ENCODE measurements at regions not wholly inside any gene's neighbourhood (a gene's known extent, or its start where the extent isn't known, plus 50 kb on each side); places are given as distances from the start of the nearest gene placed in this dataset.

DNA sequence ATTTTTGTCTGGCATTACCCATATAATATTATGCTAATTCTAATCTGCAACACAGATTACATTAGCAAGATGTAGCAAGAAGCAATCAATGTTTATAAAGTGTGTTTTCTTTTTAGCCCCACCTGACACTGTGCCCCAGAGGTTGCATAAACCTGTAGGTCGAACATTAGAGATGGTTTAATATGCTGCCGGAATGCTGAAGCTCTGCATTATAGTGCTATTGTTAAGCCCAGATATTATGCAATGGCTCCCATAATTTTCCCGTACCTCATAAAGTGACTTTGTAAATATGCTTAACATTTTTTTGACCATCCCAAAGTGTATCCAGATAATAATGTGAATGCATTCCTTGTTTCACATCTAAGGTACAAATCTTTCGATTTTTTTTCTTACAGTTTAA is 109.3 kb upstream of the MAP4K3 start:
- Histone ChIP-seq H3K27me3 (ENCODE audit: control insufficient read depth, insufficient read depth, low read length) (no peaks in the 10 kb centered on the region), H3K4me1 (ENCODE audit: control insufficient read depth, insufficient read depth, low read length) (no peaks in the 10 kb centered on the region), H3K9me3 (ENCODE audit: control insufficient read depth, insufficient read depth, low read depth, low read length) (peaks cover 3% of the 10 kb centered on the region; the same call in 1 of the 2 replicates), H3K36me3 (ENCODE audit: control insufficient read depth, insufficient read depth, low read length) (no peaks in the 10 kb centered on the region), H3K4me3 (ENCODE audit: low read depth in 2 of 2, low read length in 2 of 2) (no peak overlapping the region), H3K27ac (ENCODE audit: low read length) (no peak overlapping the region)
- in situ Hi-C loops (cut with HindIII; ENCODE audit: low pct_unique_long_range_greater_than_20kb, low sequenced_read_pairs) (no loop called here), intact Hi-C loops (cut with micrococcal nuclease; ENCODE audit: unreplicated experiment) (no loop called here)
- ATAC-seq, result no peak
- BruUV-seq (replicated peaks), result no TSS peak
- DNase-seq (ENCODE audit: low read depth, low spot score), result no peak
- TF ChIP-seq SIN3A (IDR thresholded peaks at IDR 0.05; ENCODE audit: borderline replicate concordance, insufficient read depth, low read depth, low read length) (no peak), POLR2AphosphoS5 (IDR thresholded peaks at IDR 0.05; ENCODE audit: low read depth, low read length) (no peak), TCF7L2 (IDR thresholded peaks at IDR 0.05; ENCODE audit: low read depth, low read length) (no peak)
- TF ChIP-seq, protein P1, sequence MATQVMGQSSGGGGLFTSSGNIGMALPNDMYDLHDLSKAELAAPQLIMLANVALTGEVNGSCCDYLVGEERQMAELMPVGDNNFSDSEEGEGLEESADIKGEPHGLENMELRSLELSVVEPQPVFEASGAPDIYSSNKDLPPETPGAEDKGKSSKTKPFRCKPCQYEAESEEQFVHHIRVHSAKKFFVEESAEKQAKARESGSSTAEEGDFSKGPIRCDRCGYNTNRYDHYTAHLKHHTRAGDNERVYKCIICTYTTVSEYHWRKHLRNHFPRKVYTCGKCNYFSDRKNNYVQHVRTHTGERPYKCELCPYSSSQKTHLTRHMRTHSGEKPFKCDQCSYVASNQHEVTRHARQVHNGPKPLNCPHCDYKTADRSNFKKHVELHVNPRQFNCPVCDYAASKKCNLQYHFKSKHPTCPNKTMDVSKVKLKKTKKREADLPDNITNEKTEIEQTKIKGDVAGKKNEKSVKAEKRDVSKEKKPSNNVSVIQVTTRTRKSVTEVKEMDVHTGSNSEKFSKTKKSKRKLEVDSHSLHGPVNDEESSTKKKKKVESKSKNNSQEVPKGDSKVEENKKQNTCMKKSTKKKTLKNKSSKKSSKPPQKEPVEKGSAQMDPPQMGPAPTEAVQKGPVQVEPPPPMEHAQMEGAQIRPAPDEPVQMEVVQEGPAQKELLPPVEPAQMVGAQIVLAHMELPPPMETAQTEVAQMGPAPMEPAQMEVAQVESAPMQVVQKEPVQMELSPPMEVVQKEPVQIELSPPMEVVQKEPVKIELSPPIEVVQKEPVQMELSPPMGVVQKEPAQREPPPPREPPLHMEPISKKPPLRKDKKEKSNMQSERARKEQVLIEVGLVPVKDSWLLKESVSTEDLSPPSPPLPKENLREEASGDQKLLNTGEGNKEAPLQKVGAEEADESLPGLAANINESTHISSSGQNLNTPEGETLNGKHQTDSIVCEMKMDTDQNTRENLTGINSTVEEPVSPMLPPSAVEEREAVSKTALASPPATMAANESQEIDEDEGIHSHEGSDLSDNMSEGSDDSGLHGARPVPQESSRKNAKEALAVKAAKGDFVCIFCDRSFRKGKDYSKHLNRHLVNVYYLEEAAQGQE (IDR thresholded peaks at IDR 0.05; ENCODE audit: insufficient read depth in 1 of 2, low read depth in 2 of 2, low read length in 1 of 2), result no peak
- TF ChIP-seq, protein P2, sequence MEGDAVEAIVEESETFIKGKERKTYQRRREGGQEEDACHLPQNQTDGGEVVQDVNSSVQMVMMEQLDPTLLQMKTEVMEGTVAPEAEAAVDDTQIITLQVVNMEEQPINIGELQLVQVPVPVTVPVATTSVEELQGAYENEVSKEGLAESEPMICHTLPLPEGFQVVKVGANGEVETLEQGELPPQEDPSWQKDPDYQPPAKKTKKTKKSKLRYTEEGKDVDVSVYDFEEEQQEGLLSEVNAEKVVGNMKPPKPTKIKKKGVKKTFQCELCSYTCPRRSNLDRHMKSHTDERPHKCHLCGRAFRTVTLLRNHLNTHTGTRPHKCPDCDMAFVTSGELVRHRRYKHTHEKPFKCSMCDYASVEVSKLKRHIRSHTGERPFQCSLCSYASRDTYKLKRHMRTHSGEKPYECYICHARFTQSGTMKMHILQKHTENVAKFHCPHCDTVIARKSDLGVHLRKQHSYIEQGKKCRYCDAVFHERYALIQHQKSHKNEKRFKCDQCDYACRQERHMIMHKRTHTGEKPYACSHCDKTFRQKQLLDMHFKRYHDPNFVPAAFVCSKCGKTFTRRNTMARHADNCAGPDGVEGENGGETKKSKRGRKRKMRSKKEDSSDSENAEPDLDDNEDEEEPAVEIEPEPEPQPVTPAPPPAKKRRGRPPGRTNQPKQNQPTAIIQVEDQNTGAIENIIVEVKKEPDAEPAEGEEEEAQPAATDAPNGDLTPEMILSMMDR (IDR thresholded peaks at IDR 0.05), result no peak
- CTCF ChIA-PET, result no interaction called here
- POLR2A ChIA-PET, result no interaction called here

DNA sequence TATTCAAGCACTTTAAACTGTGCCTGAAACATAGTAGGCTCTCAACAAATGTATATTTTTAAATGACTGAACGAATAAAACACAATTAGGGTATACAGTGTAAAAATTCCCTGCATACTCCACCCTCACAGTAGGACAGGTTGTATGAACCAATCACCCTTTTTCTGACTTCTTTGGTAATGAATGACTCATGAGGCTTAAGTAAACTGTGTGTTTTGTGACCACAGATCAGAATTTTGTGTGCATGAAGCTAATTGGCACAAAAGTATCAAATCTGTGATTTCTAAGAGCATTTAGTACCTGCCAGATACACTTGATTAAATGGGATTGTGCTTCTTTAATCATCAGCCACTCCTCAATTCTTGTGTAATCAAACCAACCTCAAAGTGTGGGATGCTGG is 109.9 kb upstream of the MAP4K3 start:
- Histone ChIP-seq H3K9me3 (ENCODE audit: control insufficient read depth, insufficient read depth, low read depth, low read length) (peaks cover 3% of the 10 kb centered on the region; the same call in 1 of the 2 replicates), H3K36me3 (ENCODE audit: control insufficient read depth, insufficient read depth, low read length) (no peaks in the 10 kb centered on the region), H3K4me3 (ENCODE audit: low read depth in 2 of 2, low read length in 2 of 2) (no peak overlapping the region), H3K27ac (ENCODE audit: low read length) (no peak overlapping the region), H3K4me1 (ENCODE audit: control insufficient read depth, insufficient read depth, low read length) (no peaks in the 10 kb centered on the region), H3K27me3 (ENCODE audit: control insufficient read depth, insufficient read depth, low read length) (no peaks in the 10 kb centered on the region)
- POLR2A ChIA-PET, result no interaction called here
- intact Hi-C loops (cut with micrococcal nuclease; ENCODE audit: unreplicated experiment) (no loop called here), in situ Hi-C loops (cut with HindIII; ENCODE audit: low pct_unique_long_range_greater_than_20kb, low sequenced_read_pairs) (no loop called here)
- CTCF ChIA-PET, result no interaction called here
- TF ChIP-seq, protein P2 (IDR thresholded peaks at IDR 0.05), result no peak
- TF ChIP-seq, protein P1 (IDR thresholded peaks at IDR 0.05; ENCODE audit: insufficient read depth in 1 of 2, low read depth in 2 of 2, low read length in 1 of 2), result no peak
- TF ChIP-seq TCF7L2 (IDR thresholded peaks at IDR 0.05; ENCODE audit: low read depth, low read length) (no peak), POLR2AphosphoS5 (IDR thresholded peaks at IDR 0.05; ENCODE audit: low read depth, low read length) (no peak), SIN3A (IDR thresholded peaks at IDR 0.05; ENCODE audit: borderline replicate concordance, insufficient read depth, low read depth, low read length) (no peak)
- BruUV-seq (replicated peaks), result no TSS peak
- ATAC-seq (no peak), DNase-seq (ENCODE audit: low read depth, low spot score) (no peak)

All from Panc1 (cell line).